Astrocyte (in vitro differentiated cells and primary cell): ENCODE measurements at regions not wholly inside any gene's neighbourhood (a gene's known extent, or its start where the extent isn't known, plus 50 kb on each side); places are given as distances from the start of the nearest gene placed in this dataset.

Source experiments
- DNase-seq: peaks from one replicate; pipeline ENCODE4 v3.0.0-alpha.2; 2010; ENCODE audit warnings: low read depth
- FAIRE-seq: peaks from 2 replicates; lab custom pipeline; 2011; peaks lifted over from hg19 to GRCh38; lab: Jason Lieb, UNC
- H2AFZ ChIP-seq: 2 replicates; pipeline ENCODE4 v1.6.0; 2012; ENCODE audit warnings: low read depth, low read length, inconsistent platforms
- H3K27ac ChIP-seq: 2 replicates; pipeline ENCODE4 v1.5.1; 2011; ENCODE audit warnings: low read depth, low read length, inconsistent platforms
- H3K27me3 ChIP-seq: 2 replicates; pipeline ENCODE4 v1.6.0; 2011; ENCODE audit warnings: low read length, inconsistent platforms; ENCODE audit not compliant: insufficient read depth
- H3K36me3 ChIP-seq: 2 replicates; pipeline ENCODE4 v1.5.1; 2011; ENCODE audit warnings: low read length, inconsistent platforms; ENCODE audit not compliant: insufficient read depth
- H3K4me1 ChIP-seq: 2 replicates; pipeline ENCODE4 v1.5.1; 2011; ENCODE audit warnings: low read length, inconsistent platforms; ENCODE audit not compliant: insufficient read depth
- H3K4me2 ChIP-seq: 2 replicates; pipeline ENCODE4 v1.6.0; 2012; ENCODE audit warnings: low read length, inconsistent platforms
- H3K4me3 ChIP-seq: 2 replicates; pipeline ENCODE4 v1.5.1; 2011; ENCODE audit warnings: low read depth, mild to moderate bottlenecking, low read length, inconsistent platforms; ENCODE audit not compliant: insufficient read depth
- H3K79me2 ChIP-seq: 2 replicates; pipeline ENCODE4 v1.6.0; 2012; ENCODE audit warnings: mild to moderate bottlenecking, low read length, inconsistent platforms; ENCODE audit not compliant: insufficient read depth
- H3K9ac ChIP-seq: 2 replicates; pipeline ENCODE4 v1.6.0; 2012; ENCODE audit warnings: mild to moderate bottlenecking, low read length, inconsistent platforms
- H3K9me3 ChIP-seq: 2 replicates; pipeline ENCODE4 v1.5.1; 2012; ENCODE audit warnings: low read depth, mild to moderate bottlenecking, low read length, inconsistent platforms; ENCODE audit not compliant: insufficient read depth
- H4K20me1 ChIP-seq: 2 replicates; pipeline ENCODE4 v1.6.0; 2012; ENCODE audit warnings: low read length, inconsistent platforms; ENCODE audit not compliant: insufficient read depth
- H3K27ac Mint-ChIP-seq: one replicate; pipeline ENCODE4 v1.8.0; 2021; ENCODE audit warnings: mild to moderate bottlenecking, mixed read lengths; ENCODE audit not compliant: unreplicated experiment
- H3K27me3 Mint-ChIP-seq: one replicate; pipeline ENCODE4 v1.8.0; 2021; ENCODE audit warnings: low read depth, mixed read lengths; ENCODE audit not compliant: unreplicated experiment
- H3K36me3 Mint-ChIP-seq: one replicate; pipeline ENCODE4 v1.8.0; 2021; ENCODE audit warnings: low read depth, mixed read lengths; ENCODE audit not compliant: unreplicated experiment
- H3K4me1 Mint-ChIP-seq: one replicate; pipeline ENCODE4 v1.8.0; 2021; ENCODE audit warnings: low read depth, mixed read lengths; ENCODE audit not compliant: unreplicated experiment
- H3K4me3 Mint-ChIP-seq: one replicate; pipeline ENCODE4 v1.8.0; 2021; ENCODE audit warnings: mild to moderate bottlenecking, moderate library complexity, mixed read lengths; ENCODE audit not compliant: unreplicated experiment
- H3K9me3 Mint-ChIP-seq: one replicate; pipeline ENCODE4 v1.8.0; 2021; ENCODE audit warnings: mild to moderate bottlenecking, mixed read lengths; ENCODE audit not compliant: unreplicated experiment
- CTCF ChIP-seq: IDR thresholded peaks from 2 replicates; pipeline ENCODE4 v1.5.1; 2011; ENCODE audit warnings: low read depth, mild to moderate bottlenecking, inconsistent platforms, low read length, moderate library complexity; ENCODE audit not compliant: insufficient read depth
- EZH2 ChIP-seq: IDR thresholded peaks from 2 replicates; pipeline ENCODE4 v1.6.1; 2012; ENCODE audit warnings: mild to moderate bottlenecking, low read length, inconsistent platforms; ENCODE audit not compliant: insufficient read depth

- Mint-ChIP-seq H3K4me3 (no peak overlapping the region), H3K27me3 (no peaks in the 10 kb centered on the region), H3K9me3 (peaks cover 3% of the 10 kb centered on the region), H3K36me3 (no peaks in the 10 kb centered on the region), H3K27ac (no peak overlapping the region), H3K4me1 (no peaks in the 10 kb centered on the region)
- Histone ChIP-seq H3K4me1 (no peaks in the 10 kb centered on the region), H3K9me3 (no peaks in the 10 kb centered on the region), H4K20me1 (no peaks in the 10 kb centered on the region), H3K27me3 (no peaks in the 10 kb centered on the region), H2AFZ (no peak overlapping the region), H3K9ac (no peak overlapping the region), H3K36me3 (no peaks in the 10 kb centered on the region), H3K4me2 (no peak overlapping the region), H3K79me2 (no peaks in the 10 kb centered on the region), H3K27ac (no peak overlapping the region), H3K4me3 (no peak overlapping the region)
- no peak for DNase-seq
- TF ChIP-seq CTCF (no peak), EZH2 (no peak)
- FAIRE-seq, result no peak
Observed at GRCh38 chr4:83875437-83875836, 339.5 kb downstream of the GPAT3 start.

GRCh38 chr4:83873996-83874395 lies 338.1 kb downstream of the GPAT3 start:
- no peaks in the 10 kb centered on the region for H3K79me2 ChIP-seq
- no peak for TF ChIP-seq EZH2
- no peak for TF ChIP-seq CTCF
- H3K27me3 Mint-ChIP-seq, result no peaks in the 10 kb centered on the region

GRCh38 chr4:83870328-83870950 lies 334.5 kb downstream of the GPAT3 start:
- TF ChIP-seq CTCF, result no peak
- no peak for TF ChIP-seq EZH2
- H3K9me3 Mint-ChIP-seq, result peaks cover 3% of the 10 kb centered on the region
- no peak overlapping the region for H3K27ac Mint-ChIP-seq
- peak overlapping the region; percentile 42 for H2AFZ ChIP-seq
- no peaks in the 10 kb centered on the region for H3K79me2 ChIP-seq
- H3K4me3 ChIP-seq, result no peak overlapping the region
- no peak overlapping the region for H3K4me2 ChIP-seq
- no peaks in the 10 kb centered on the region for H3K9me3 ChIP-seq
- H3K4me1 ChIP-seq, result peaks cover 6% of the 10 kb centered on the region
- H4K20me1 ChIP-seq, result no peaks in the 10 kb centered on the region
- peaks cover 19% of the 10 kb centered on the region for H3K4me1 Mint-ChIP-seq
- H3K27me3 Mint-ChIP-seq, result no peaks in the 10 kb centered on the region
- H3K27ac ChIP-seq, result no peak overlapping the region
- H3K9ac ChIP-seq, result no peak overlapping the region
- H3K27me3 ChIP-seq, result no peaks in the 10 kb centered on the region
- FAIRE-seq, result no peak
- H3K4me3 Mint-ChIP-seq, result no peak overlapping the region
- H3K36me3 Mint-ChIP-seq, result no peaks in the 10 kb centered on the region
- no peaks in the 10 kb centered on the region for H3K36me3 ChIP-seq
- no peak for DNase-seq

More at GRCh38 chr4:83873996-83874395, 338.1 kb downstream of the GPAT3 start:
- no peak for DNase-seq
- no peaks in the 10 kb centered on the region for H3K36me3 ChIP-seq
- no peak overlapping the region for H3K9ac ChIP-seq
- no peak overlapping the region for H3K4me3 Mint-ChIP-seq
- H3K27me3 ChIP-seq, result no peaks in the 10 kb centered on the region
- no peaks in the 10 kb centered on the region for H3K9me3 ChIP-seq
- H4K20me1 ChIP-seq, result no peaks in the 10 kb centered on the region
- no peak overlapping the region for H3K27ac Mint-ChIP-seq
- H3K36me3 Mint-ChIP-seq, result no peaks in the 10 kb centered on the region
- no peaks in the 10 kb centered on the region for H3K4me1 ChIP-seq
- no peak overlapping the region for H3K27ac ChIP-seq
- H3K9me3 Mint-ChIP-seq, result peaks cover 3% of the 10 kb centered on the region
- no peak overlapping the region for H2AFZ ChIP-seq
- H3K4me2 ChIP-seq, result no peak overlapping the region
- no peak for FAIRE-seq
- H3K4me3 ChIP-seq, result no peak overlapping the region
- no peaks in the 10 kb centered on the region for H3K4me1 Mint-ChIP-seq
